B cell (primary cell): ENCODE measurements at regions not wholly inside any gene's neighbourhood (a gene's known extent, or its start where the extent isn't known, plus 50 kb on each side); places are given as distances from the start of the nearest gene placed in this dataset.

Experiments
- ATAC-seq: fragments of 200-7000 bp; cut with Tn5 transposase; one replicate; pipeline ENCODE4 v1.10.0; 2021; ENCODE audit warnings: low read depth, mild to moderate bottlenecking, moderate number of reproducible peaks, moderate library complexity
- CTCF ChIA-PET: fragments of 350-600 bp; sonication (Branson Sonifier 250); formaldehyde crosslinking; loops from one replicate; lab custom pipeline; 2021; ENCODE audit warnings: antibody characterized with exemption, inconsistent platforms; lab: Charles Lee
- POLR2A ChIA-PET: fragments of 350-600 bp; sonication (Branson Sonifier 250); formaldehyde crosslinking; loops from one replicate; lab custom pipeline; 2021; ENCODE audit warnings: antibody characterized with exemption; lab: Charles Lee
- DNase-seq: peaks from one replicate; pipeline ENCODE4 v3.0.0; 2013
- H2AFZ ChIP-seq: 2 replicates; pipeline ENCODE4 v1.6.1; 2012; ENCODE audit warnings: mild to moderate bottlenecking, low read depth, low read length; ENCODE audit not compliant: insufficient read depth, poor library complexity, severe bottlenecking
- H3K27ac ChIP-seq, 2 donors: 1 replicate in 1 of 2; 2 replicates in 1 of 2; pipeline ENCODE4 v1.5.1; 2012 to 2013; ENCODE audit warnings: low read length in 2 of 2, mild to moderate bottlenecking in 2 of 2, moderate library complexity in 1 of 2
- H3K27me3 ChIP-seq, 4 experiments: fragments of 200-600 bp in 1 of 4; sonication (generic) in 1 of 4; replicated peaks in 1 of 4; 1 replicate in 2 of 4; 2 replicates in 2 of 4; pipeline versions ENCODE4 v1.6.1 to v1.7.0; 2013 to 2016; ENCODE audit warnings: low read length in 3 of 4, mild to moderate bottlenecking in 2 of 4, mixed read lengths in 1 of 4, moderate library complexity in 1 of 4; ENCODE audit not compliant: insufficient read depth in 4 of 4, control insufficient read depth in 3 of 4; ENCODE audit errors: control extremely low read depth in 1 of 4
- H3K36me3 ChIP-seq, 2 experiments: replicated peaks in 1 of 2; 1 replicate in 1 of 2; 2 replicates in 1 of 2; pipeline versions ENCODE4 v1.6.1 to v1.7.1; 2013; ENCODE audit warnings: low read length in 1 of 2; ENCODE audit not compliant: insufficient read depth in 2 of 2, control insufficient read depth in 1 of 2; ENCODE audit errors: control extremely low read depth in 1 of 2, extremely low read depth in 1 of 2
- H3K4me1 ChIP-seq, 2 donors: fragments of 200-600 bp in 1 of 2; sonication (generic) in 1 of 2; 1 replicate in 1 of 2; 2 replicates in 1 of 2; pipeline versions ENCODE4 v1.5.1 to v1.6.1; 2013 to 2017; ENCODE audit warnings: low read length in 2 of 2; ENCODE audit not compliant: control insufficient read depth in 2 of 2, insufficient read depth in 2 of 2
- H3K4me2 ChIP-seq: replicated peaks from 2 replicates; pipeline ENCODE3; 2012; ENCODE audit warnings: mild to moderate bottlenecking, low read depth, low read length; ENCODE audit not compliant: poor library complexity, severe bottlenecking
- H3K4me3 ChIP-seq, 5 experiments: fragments of 200-600 bp in 1 of 5; sonication (generic) in 1 of 5; 1 replicate in 3 of 5; 2 replicates in 2 of 5; pipeline versions ENCODE4 v1.5.1 to v1.7.0; 2011 to 2016; ENCODE audit warnings: low read length in 4 of 5, mild to moderate bottlenecking in 4 of 5, low read depth in 2 of 5, control low read depth in 1 of 5, moderate library complexity in 1 of 5; ENCODE audit not compliant: insufficient read depth in 1 of 5; ENCODE audit errors: control extremely low read depth in 1 of 5, extremely low read depth in 1 of 5
- H3K79me2 ChIP-seq: fragments of 200-600 bp; sonication (generic); one replicate; pipeline ENCODE4 v1.6.0; 2016; ENCODE audit warnings: low read length; ENCODE audit not compliant: control insufficient read depth, insufficient read depth
- H3K9ac ChIP-seq: fragments of 200-600 bp; sonication (generic); 2 replicates; pipeline ENCODE4 v1.6.1; 2017; ENCODE audit warnings: mild to moderate bottlenecking, low read length, moderate library complexity
- H3K9me3 ChIP-seq, 3 donors: one replicate each; pipeline versions ENCODE4 v1.6.1 to v1.7.1; 2013; ENCODE audit warnings: low read length in 2 of 3; ENCODE audit not compliant: control insufficient read depth in 2 of 3, insufficient read depth in 1 of 3; ENCODE audit errors: control extremely low read depth in 1 of 3
- H4K20me1 ChIP-seq: 2 replicates; pipeline ENCODE4 v1.6.0; 2012; ENCODE audit warnings: mild to moderate bottlenecking, low read length; ENCODE audit not compliant: insufficient read depth, control insufficient read depth, poor library complexity, severe bottlenecking
- H3K27ac Mint-ChIP-seq: one replicate; pipeline ENCODE4 v1.8.0; 2021; ENCODE audit warnings: mixed read lengths
- H3K27me3 Mint-ChIP-seq: one replicate; pipeline ENCODE4 v1.8.0; 2021; ENCODE audit warnings: mixed read lengths
- H3K4me1 Mint-ChIP-seq: one replicate; pipeline ENCODE4 v1.8.0; 2021; ENCODE audit warnings: mixed read lengths
- H3K4me3 Mint-ChIP-seq: one replicate; pipeline ENCODE4 v1.8.0; 2021; ENCODE audit warnings: mixed read lengths
- H3K9me3 Mint-ChIP-seq: one replicate; pipeline ENCODE4 v1.8.0; 2022; ENCODE audit warnings: mixed read lengths; ENCODE audit not compliant: insufficient read depth
- CTCF ChIP-seq: fragments of 200-600 bp; IDR thresholded peaks from one replicate; pipeline ENCODE4 v1.8.0; 2022; ENCODE audit warnings: antibody characterized with exemption, mild to moderate bottlenecking
- EZH2 ChIP-seq: IDR thresholded peaks from 2 replicates; pipeline ENCODE4 v1.6.1; 2012; ENCODE audit warnings: borderline replicate concordance, low read depth, mild to moderate bottlenecking, moderate library complexity, low read length; ENCODE audit not compliant: insufficient read depth, poor library complexity, severe bottlenecking
- WGBS: methylation state at CpG from one replicate; pipeline ENCODE4 v1.1.5; 2013; ENCODE audit warnings: missing lambda C conversion rate; ENCODE audit not compliant: insufficient coverage; 5-methylcytosine and 5-hydroxymethylcytosine counted together
- intact Hi-C: fragments of 100-400 bp; cut with micrococcal nuclease; formaldehyde crosslinking; loops from one replicate; pipeline ENCODE4 v1.10.0; 2022

GRCh38 chr14:25117342-25117741, 67.4 kb upstream of the STXBP6 start:
- Histone ChIP-seq H3K4me3 (no peak overlapping the region), H3K9ac (no peak overlapping the region), H3K9me3 (no peaks in the 10 kb centered on the region), H3K36me3 (no peaks in the 10 kb centered on the region), H3K27me3 (peaks cover 0 to 2% (median 0%) of the 10 kb centered on the region in 4 experiments), H3K4me1 (no peaks in the 10 kb centered on the region), H4K20me1 (no peaks in the 10 kb centered on the region), H2AFZ (no peak overlapping the region), H3K4me2 (no peak overlapping the region), H3K79me2 (no peaks in the 10 kb centered on the region), H3K27ac (no peak overlapping the region)
- no peak for ATAC-seq
- TF ChIP-seq CTCF, result no peak
- TF ChIP-seq EZH2, result no peak
- Mint-ChIP-seq H3K4me1 (no peaks in the 10 kb centered on the region), H3K27me3 (peaks cover 13% of the 10 kb centered on the region), H3K27ac (no peak overlapping the region), H3K4me3 (no peak overlapping the region), H3K9me3 (no peaks in the 10 kb centered on the region)
- WGBS, result 90% methylated on average over 1 of the region's 1 CpG
- no peak for DNase-seq
- ChIA-PET POLR2A (no interaction called here), CTCF (interaction anchor here (2.0 kb wide), 1 partner anchor 15 kb away, joined by 10 read pairs; no protein-coding TSS in a partner anchor)
- intact Hi-C loops, result no loop called here

- ChIA-PET CTCF (interaction anchor here (0.6 kb wide), 1 partner anchor 387 kb away, joined by 3 read pairs; no protein-coding TSS in a partner anchor), POLR2A (no interaction called here)
- no peak for DNase-seq
- no peak overlapping the region for H2AFZ ChIP-seq
- no peak overlapping the region for H3K4me2 ChIP-seq
- no peaks in the 10 kb centered on the region for H3K27me3 ChIP-seq
- no peak for ATAC-seq
- peaks cover 14% of the 10 kb centered on the region for H3K27me3 Mint-ChIP-seq
- no peaks in the 10 kb centered on the region for H4K20me1 ChIP-seq
- no peak overlapping the region for H3K27ac ChIP-seq
- H3K36me3 ChIP-seq, result no peaks in the 10 kb centered on the region
- intact Hi-C loops, result no loop called here
- TF ChIP-seq EZH2 (no peak), CTCF (no peak)
- H3K9ac ChIP-seq, result no peak overlapping the region
- H3K27ac Mint-ChIP-seq, result no peak overlapping the region
- H3K9me3 ChIP-seq, result no peaks in the 10 kb centered on the region
- no peaks in the 10 kb centered on the region for H3K79me2 ChIP-seq
- no peaks in the 10 kb centered on the region for H3K4me1 Mint-ChIP-seq
- H3K4me3 Mint-ChIP-seq, result no peak overlapping the region
- H3K4me1 ChIP-seq, result no peaks in the 10 kb centered on the region
- no peak overlapping the region for H3K4me3 ChIP-seq
- H3K9me3 Mint-ChIP-seq, result no peaks in the 10 kb centered on the region
Observed at GRCh38 chr14:25116607-25117006, 66.7 kb upstream of the STXBP6 start.
